LNCaP clone FGC (cell line): ENCODE measurements at regions not wholly inside any gene's neighbourhood (a gene's known extent, or its start where the extent isn't known, plus 50 kb on each side); places are given as distances from the start of the nearest gene placed in this dataset.

Experiments
- DNase-seq: peaks from one replicate; pipeline ENCODE4 v3.0.0-alpha.2; 2011; ENCODE audit warnings: low read depth
- H3K4me3 ChIP-seq: 2 replicates; pipeline ENCODE4 v1.5.1; 2011; ENCODE audit warnings: mild to moderate bottlenecking, low read depth, low read length, control low read depth
- TF ChIP-seq, protein P1 (sequence below): IDR thresholded peaks from 2 replicates; pipeline ENCODE4 v1.5.1; 2012; ENCODE audit warnings: mild to moderate bottlenecking; ENCODE audit not compliant: control insufficient read depth, insufficient read depth; ENCODE audit errors: extremely low read depth

DNA sequence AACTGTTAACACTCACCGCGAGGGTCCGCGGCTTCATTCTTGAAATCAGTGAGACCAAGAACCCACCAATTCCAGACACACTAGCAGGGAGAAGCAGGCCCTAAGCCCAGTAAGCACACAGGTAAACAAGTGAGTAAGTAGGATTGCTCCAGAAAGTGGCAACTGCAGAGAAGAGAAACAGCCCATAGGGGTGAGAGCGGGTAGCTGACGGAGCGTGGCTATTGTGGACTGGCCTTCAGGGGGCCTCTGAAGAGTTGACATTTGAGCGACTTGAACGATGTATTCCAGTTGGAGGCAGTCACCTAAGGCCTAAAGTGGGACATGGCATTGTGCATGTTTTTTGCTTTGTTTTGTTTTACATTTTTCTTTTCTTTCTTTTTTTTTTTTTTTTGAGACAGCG lies 74.2 kb downstream of the TSPAN17 start:
- TF ChIP-seq, protein P1, sequence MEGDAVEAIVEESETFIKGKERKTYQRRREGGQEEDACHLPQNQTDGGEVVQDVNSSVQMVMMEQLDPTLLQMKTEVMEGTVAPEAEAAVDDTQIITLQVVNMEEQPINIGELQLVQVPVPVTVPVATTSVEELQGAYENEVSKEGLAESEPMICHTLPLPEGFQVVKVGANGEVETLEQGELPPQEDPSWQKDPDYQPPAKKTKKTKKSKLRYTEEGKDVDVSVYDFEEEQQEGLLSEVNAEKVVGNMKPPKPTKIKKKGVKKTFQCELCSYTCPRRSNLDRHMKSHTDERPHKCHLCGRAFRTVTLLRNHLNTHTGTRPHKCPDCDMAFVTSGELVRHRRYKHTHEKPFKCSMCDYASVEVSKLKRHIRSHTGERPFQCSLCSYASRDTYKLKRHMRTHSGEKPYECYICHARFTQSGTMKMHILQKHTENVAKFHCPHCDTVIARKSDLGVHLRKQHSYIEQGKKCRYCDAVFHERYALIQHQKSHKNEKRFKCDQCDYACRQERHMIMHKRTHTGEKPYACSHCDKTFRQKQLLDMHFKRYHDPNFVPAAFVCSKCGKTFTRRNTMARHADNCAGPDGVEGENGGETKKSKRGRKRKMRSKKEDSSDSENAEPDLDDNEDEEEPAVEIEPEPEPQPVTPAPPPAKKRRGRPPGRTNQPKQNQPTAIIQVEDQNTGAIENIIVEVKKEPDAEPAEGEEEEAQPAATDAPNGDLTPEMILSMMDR = no peak
- DNase-seq = no peak
- H3K4me3 ChIP-seq = no peak overlapping the region

GRCh38 chr5:176722757-176723156 lies 75.5 kb downstream of the TSPAN17 start:
- no peak overlapping the region for H3K4me3 ChIP-seq
- TF ChIP-seq, protein P1 = no peak
- DNase-seq = no peak

GRCh38 chr5:176723440-176723839 lies 76.2 kb downstream of the TSPAN17 start:
- H3K4me3 ChIP-seq = no peak overlapping the region
- TF ChIP-seq, protein P1 = no peak
- no peak for DNase-seq

DNA sequence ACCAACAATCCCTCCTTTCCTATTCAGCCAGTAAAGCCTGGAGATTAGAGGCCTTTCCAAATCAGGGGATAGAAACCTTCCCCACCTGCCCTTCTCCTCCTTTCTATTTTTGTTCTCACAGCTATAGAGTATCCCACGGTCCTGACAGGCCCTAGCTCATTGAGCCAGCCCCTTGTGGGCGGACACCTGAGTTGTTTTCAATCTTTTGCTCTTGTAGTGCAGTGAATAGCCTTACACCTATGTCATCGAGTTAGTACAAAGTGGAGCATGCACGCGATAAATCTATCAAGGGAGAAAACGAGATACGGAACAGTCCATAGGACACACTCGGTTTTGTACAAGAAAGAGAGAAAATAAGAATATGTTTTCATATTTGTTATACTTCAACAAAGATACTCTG lies 77.2 kb downstream of the TSPAN17 start:
- H3K4me3 ChIP-seq = no peak overlapping the region
- DNase-seq = no peak
- TF ChIP-seq, protein P1 = no peak

DNA sequence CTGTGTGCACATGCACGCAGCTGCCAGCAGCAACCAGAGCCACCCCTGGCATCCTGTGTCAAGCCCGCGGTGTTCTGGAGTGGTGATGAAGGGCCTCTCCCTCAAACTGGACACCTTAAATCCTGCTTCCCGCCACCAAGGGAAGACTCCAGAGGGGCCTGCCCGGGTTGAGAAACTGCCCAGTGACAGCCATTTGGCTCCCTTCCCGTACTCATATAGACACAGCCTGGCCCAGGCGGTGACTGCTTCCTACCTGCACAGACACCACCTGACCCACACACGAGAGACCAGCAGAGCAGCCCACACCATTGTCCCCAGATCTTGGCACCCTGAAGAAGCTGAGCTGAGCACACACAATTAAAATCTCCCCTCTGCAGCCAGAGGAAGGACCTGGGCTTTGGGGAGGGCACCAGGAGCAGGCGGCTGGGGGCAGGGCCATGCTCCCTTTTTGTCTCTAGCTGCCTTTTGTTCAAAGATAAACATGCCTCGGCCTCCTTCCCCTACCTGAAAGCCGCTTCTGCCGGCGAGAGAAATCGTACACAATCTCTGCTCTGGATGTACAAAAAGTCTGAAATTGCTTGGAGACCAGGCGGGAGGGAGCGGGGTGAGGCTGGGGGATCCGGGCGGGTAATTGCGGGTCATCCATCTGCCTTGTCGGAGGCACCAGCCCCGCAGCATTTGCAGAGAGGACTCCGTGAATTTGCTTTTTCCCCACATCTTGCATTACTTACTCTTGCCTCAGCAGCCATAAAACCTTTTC lies 78.4 kb downstream of the TSPAN17 start:
- H3K4me3 ChIP-seq = no peak overlapping the region
- TF ChIP-seq, protein P1 = no peak
- peak; percentile 32 for DNase-seq

DNA sequence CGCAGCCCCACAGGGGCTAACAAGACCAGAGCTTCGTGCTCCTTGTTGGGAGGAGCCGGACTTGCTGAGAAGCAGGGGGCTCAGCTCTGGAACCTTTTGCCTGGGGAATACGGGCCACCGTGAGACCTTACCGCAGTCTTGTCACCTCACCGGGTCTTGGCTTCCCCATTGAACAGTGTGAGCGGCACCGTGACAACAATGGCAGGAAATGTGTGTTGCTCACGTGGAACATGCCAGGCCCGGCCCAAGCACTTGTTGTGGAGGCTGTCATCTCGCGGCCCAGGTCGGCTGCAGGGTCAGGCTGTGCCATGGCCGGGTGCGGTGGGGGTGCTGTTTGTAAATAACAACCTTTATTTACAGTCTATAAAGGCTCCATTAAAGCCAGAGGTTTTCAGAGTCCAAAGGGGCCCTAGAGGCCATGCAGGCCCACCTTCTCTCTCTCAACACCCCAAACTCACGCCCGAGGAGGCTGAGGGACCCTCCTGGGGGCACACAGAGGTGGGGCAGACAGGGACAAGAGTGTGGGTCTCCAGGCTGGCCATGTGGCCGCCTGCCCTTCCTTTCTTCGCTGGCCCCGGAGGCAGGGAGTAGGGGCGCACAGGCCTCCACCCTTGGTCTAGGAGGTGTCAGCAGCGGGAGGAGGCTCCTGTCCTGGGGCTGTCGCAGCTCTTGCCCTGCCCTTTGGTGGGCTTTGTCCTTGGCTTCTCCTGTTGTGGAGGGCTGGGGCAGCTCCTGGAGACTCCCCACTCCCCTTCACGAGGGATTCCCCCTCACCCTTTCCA lies 79.7 kb downstream of the TSPAN17 start:
- H3K4me3 ChIP-seq = no peak overlapping the region
- TF ChIP-seq, protein P1 = no peak
- no peak for DNase-seq
